Ascending aorta (tissue), 2 donors: ENCODE measurements at regions not wholly inside any gene's neighbourhood (a gene's known extent, or its start where the extent isn't known, plus 50 kb on each side); places are given as distances from the start of the nearest gene placed in this dataset.

Experiments
- DNase-seq, 2 donors: peaks; one replicate each; pipeline ENCODE4 v3.0.0-alpha.2; 2019; ENCODE audit warnings: low spot score in 2 of 2
- H3K27ac ChIP-seq, 2 donors: fragments of 200-600 bp; sonication (generic); one replicate each; pipeline ENCODE4 v1.5.1; 2016 to 2017; ENCODE audit warnings: mild to moderate bottlenecking in 1 of 2
- H3K27me3 ChIP-seq: fragments of 200-600 bp; sonication (generic); one replicate; pipeline ENCODE4 v1.5.1; 2017
- H3K36me3 ChIP-seq, 2 donors: fragments of 200-600 bp; sonication (generic); one replicate each; pipeline ENCODE4 v1.5.1; 2016
- H3K4me1 ChIP-seq, 2 donors: fragments of 200-600 bp; sonication (generic); one replicate each; pipeline ENCODE4 v1.5.1; 2016 to 2017; ENCODE audit warnings: mild to moderate bottlenecking in 1 of 2
- H3K4me3 ChIP-seq, 2 donors: fragments of 200-600 bp; sonication (generic); one replicate each; pipeline ENCODE4 v1.5.1; 2016 to 2017; ENCODE audit warnings: mild to moderate bottlenecking in 1 of 2
- H3K9me3 ChIP-seq, 2 donors: fragments of 200-600 bp; sonication (generic); one replicate each; pipeline ENCODE4 v1.5.1; 2016
- CTCF ChIP-seq, 3 experiments: fragments of 200-600 bp in 2 of 3; fragments of 450-650 bp in 1 of 3; sonication (generic) in 2 of 3; IDR thresholded peaks; one replicate each; pipeline ENCODE4 v1.5.1; 2016 to 2019; ENCODE audit warnings: antibody characterized with exemption in 3 of 3, mild to moderate bottlenecking in 1 of 3, moderate library complexity in 1 of 3
- intact Hi-C: fragments of 100-400 bp; cut with DNase I; formaldehyde crosslinking; loops from one replicate; pipeline ENCODE4 v1.15.1; 2023

GRCh38 chr20:11144114-11144950 is 470.5 kb upstream of the JAG1 start:
- intact Hi-C loops = no loop called here
- no peaks in the 10 kb centered on the region for H3K27me3 ChIP-seq
- H3K9me3 ChIP-seq = no peaks in the 10 kb centered on the region
- H3K27ac ChIP-seq = peak overlapping the region in 1 of 2 donors; percentile 41
- H3K36me3 ChIP-seq = no peaks in the 10 kb centered on the region
- DNase-seq = peak in 1 of 2 donors; percentile 64
- no peak overlapping the region for H3K4me3 ChIP-seq
- peaks cover 0 to 8% of the 10 kb centered on the region in 2 donors for H3K4me1 ChIP-seq
- no peak for TF ChIP-seq CTCF (IDR thresholded peaks at IDR 0.05)

GRCh38 chr20:11145616-11146015 is 471.8 kb upstream of the JAG1 start:
- peaks cover 0 to 8% of the 10 kb centered on the region in 2 donors for H3K4me1 ChIP-seq
- no peaks in the 10 kb centered on the region for H3K36me3 ChIP-seq
- H3K27ac ChIP-seq = no peak overlapping the region
- no peaks in the 10 kb centered on the region for H3K9me3 ChIP-seq
- intact Hi-C loops = no loop called here
- no peak for DNase-seq
- TF ChIP-seq CTCF (IDR thresholded peaks at IDR 0.05) = no peak
- H3K27me3 ChIP-seq = no peaks in the 10 kb centered on the region
- no peak overlapping the region for H3K4me3 ChIP-seq

- no peak for TF ChIP-seq CTCF (IDR thresholded peaks at IDR 0.05)
- Histone ChIP-seq H3K36me3 (no peaks in the 10 kb centered on the region), H3K9me3 (no peaks in the 10 kb centered on the region), H3K4me3 (no peak overlapping the region), H3K27me3 (no peaks in the 10 kb centered on the region), H3K27ac (no peak overlapping the region), H3K4me1 (peaks cover 0 to 7% of the 10 kb centered on the region in 2 donors)
- intact Hi-C loops = no loop called here
- DNase-seq = no peak
Observed at GRCh38 chr20:11153819-11154218, 480.0 kb upstream of the JAG1 start.

GRCh38 chr20:11155156-11155756 is 481.5 kb upstream of the JAG1 start:
- DNase-seq = no peak
- TF ChIP-seq CTCF (IDR thresholded peaks at IDR 0.05) = no peak
- H3K4me3 ChIP-seq = no peak overlapping the region
- peaks cover 0 to 21% of the 10 kb centered on the region in 2 donors for H3K4me1 ChIP-seq
- H3K36me3 ChIP-seq = no peaks in the 10 kb centered on the region
- no peaks in the 10 kb centered on the region for H3K9me3 ChIP-seq
- H3K27me3 ChIP-seq = no peaks in the 10 kb centered on the region
- H3K27ac ChIP-seq = no peak overlapping the region
- intact Hi-C loops = no loop called here

- H3K4me3 ChIP-seq = no peak overlapping the region
- H3K27me3 ChIP-seq = no peaks in the 10 kb centered on the region
- H3K9me3 ChIP-seq = no peaks in the 10 kb centered on the region
- no peak for TF ChIP-seq CTCF (IDR thresholded peaks at IDR 0.05)
- intact Hi-C loops = no loop called here
- peaks cover 0 to 21% of the 10 kb centered on the region in 2 donors for H3K4me1 ChIP-seq
- no peak for DNase-seq
- H3K27ac ChIP-seq = no peak overlapping the region
- H3K36me3 ChIP-seq = no peaks in the 10 kb centered on the region
Observed at GRCh38 chr20:11156922-11157321, 483.1 kb upstream of the JAG1 start.
